Psoas muscle (tissue), 7 donors: ENCODE measurements at regions not wholly inside any gene's neighbourhood (a gene's known extent, or its start where the extent isn't known, plus 50 kb on each side); places are given as distances from the start of the nearest gene placed in this dataset.

ENCODE experiments used
- ATAC-seq, 4 donors: fragments of 200-7000 bp; cut with Tn5 transposase; one replicate each; pipeline ENCODE4 v1.9.1; 2020; ENCODE audit warnings: moderate library complexity in 3 of 4, mild to moderate bottlenecking in 2 of 4
- DNase-seq, 2 donors: peaks; one replicate each; pipeline ENCODE4 v3.0.0-alpha.2; 2020
- H3K27ac ChIP-seq: fragments of 200-600 bp; one replicate; pipeline ENCODE4 v1.8.0; 2022
- H3K27me3 ChIP-seq, 3 donors: fragments of 200-600 bp in 1 of 3; one replicate each; pipeline versions ENCODE4 v1.6.1 to v1.8.0; 2013 to 2022; ENCODE audit warnings: low read length in 2 of 3, mild to moderate bottlenecking in 2 of 3, moderate library complexity in 1 of 3; ENCODE audit not compliant: insufficient read depth in 3 of 3
- H3K36me3 ChIP-seq, 2 donors: fragments of 200-600 bp in 1 of 2; one replicate each; pipeline versions ENCODE4 v1.6.1 to v1.8.0; 2013 to 2022; ENCODE audit warnings: low read depth in 1 of 2, mild to moderate bottlenecking in 1 of 2, moderate library complexity in 1 of 2; ENCODE audit not compliant: insufficient read depth in 1 of 2
- H3K4me1 ChIP-seq: fragments of 200-600 bp; one replicate; pipeline ENCODE4 v1.8.0; 2022
- H3K4me3 ChIP-seq: fragments of 200-600 bp; one replicate; pipeline ENCODE4 v1.8.0; 2022; ENCODE audit warnings: mild to moderate bottlenecking
- H3K9me3 ChIP-seq: fragments of 200-600 bp; one replicate; pipeline ENCODE4 v1.8.0; 2022
- CTCF ChIP-seq: fragments of 200-600 bp; IDR thresholded peaks from one replicate; pipeline ENCODE4 v1.8.0; 2022; ENCODE audit warnings: antibody characterized with exemption
- WGBS, 3 donors: extraction: QIAGEN DNeasy Blood & Tissue Kit; methylation state at CpG; one replicate each; pipeline versions ENCODE4 v1.1.6 to v1.1.7; 2013; 5-methylcytosine and 5-hydroxymethylcytosine counted together
- intact Hi-C, 2 donors: fragments of 100-400 bp; cut with DNase I; formaldehyde crosslinking; loops; one replicate each; pipeline versions ENCODE4 v1.11.0 to v1.14.2; 2022
- donor health status: healthy with polysubstance abuse.
- donor health status: DM: no; HTN: no; CAD: no; lungs with moderate emphysema.
- donor health status: Bipolar disorder and iron deficiency.
- donor health status: healthy.
- donor health status: DM: yes; HTN: yes; CAD: no.
- donor health status: DM: no; HTN: no; CAD: no.
- donor health status: DM: yes; HTN: yes; CAD: no.

DNA sequence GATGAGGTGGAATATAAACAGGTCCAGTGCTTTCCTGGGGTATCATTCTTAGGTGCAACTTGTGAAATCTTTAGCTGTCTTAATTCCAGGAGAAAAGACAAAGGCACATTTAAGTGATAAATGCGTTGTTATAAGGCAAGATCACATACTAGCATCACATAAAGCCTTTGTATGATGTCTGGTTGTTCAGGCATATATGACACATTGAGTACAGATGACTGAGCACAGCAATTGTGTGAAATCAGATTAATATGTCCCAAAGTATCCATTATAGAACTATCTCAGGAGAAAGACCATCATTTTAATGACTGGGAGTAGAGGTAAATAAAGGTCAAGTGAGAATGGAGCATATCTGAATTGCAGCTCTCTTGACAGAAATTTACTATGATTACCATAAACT is 205.1 kb downstream of the PTGER3 start:
- H3K27me3 ChIP-seq: no peaks in the 10 kb centered on the region
- H3K4me1 ChIP-seq: no peaks in the 10 kb centered on the region
- intact Hi-C loops: no loop called here
- no peaks in the 10 kb centered on the region for H3K36me3 ChIP-seq
- WGBS, 3 donors: 45 to 67% (median 63%) methylated on average over 1 of the region's 1 CpG
- no peak for DNase-seq
- no peak for ATAC-seq
- H3K27ac ChIP-seq: no peak overlapping the region
- no peaks in the 10 kb centered on the region for H3K9me3 ChIP-seq
- no peak for TF ChIP-seq CTCF
- no peak overlapping the region for H3K4me3 ChIP-seq

DNA sequence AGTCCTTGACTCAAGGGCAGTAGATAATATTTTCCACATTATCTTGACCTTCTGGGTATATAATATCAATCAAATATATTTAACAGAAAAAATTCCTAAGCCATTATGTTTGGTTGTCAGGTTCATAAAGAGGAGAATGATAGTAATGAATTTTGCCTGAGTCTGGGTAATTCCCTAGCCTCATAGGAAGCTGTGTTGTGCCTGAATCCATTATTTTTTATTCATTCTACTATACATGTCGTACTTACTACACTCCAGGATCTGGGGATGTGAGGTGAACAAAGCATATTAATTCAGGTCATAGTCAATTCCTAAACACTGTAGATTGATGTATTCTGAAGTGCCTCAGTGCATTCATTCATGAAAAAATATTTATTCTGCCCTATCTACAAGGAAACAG is 204.2 kb downstream of the PTGER3 start:
- no peak overlapping the region for H3K27ac ChIP-seq
- WGBS, 3 donors: 67 to 96% (median 78%) methylated on average over 1 of the region's 1 CpG
- intact Hi-C loops: no loop called here
- H3K27me3 ChIP-seq: no peaks in the 10 kb centered on the region
- no peaks in the 10 kb centered on the region for H3K9me3 ChIP-seq
- H3K4me3 ChIP-seq: no peak overlapping the region
- H3K36me3 ChIP-seq: no peaks in the 10 kb centered on the region
- no peak for TF ChIP-seq CTCF
- no peak for ATAC-seq
- DNase-seq: no peak
- no peaks in the 10 kb centered on the region for H3K4me1 ChIP-seq

DNA sequence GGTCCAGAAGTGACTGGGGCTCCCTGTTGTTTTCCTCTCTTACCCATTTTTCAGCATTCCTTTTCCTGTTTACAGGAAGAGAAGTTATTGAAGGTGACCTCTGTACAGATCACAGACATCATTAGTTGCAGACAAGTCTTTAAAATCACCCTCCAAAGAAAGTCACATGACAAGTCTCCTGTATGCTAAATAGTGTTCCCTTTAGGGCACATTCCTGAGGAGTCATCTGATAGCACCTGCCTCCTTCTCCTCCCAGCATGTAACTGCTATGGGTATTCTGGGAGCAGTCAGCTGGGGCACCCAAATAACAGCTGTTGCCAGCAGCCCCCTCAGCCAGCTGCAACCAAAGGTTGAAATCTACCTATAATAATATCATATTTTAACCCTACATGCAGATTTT is 200.6 kb downstream of the PTGER3 start:
- no peak overlapping the region for H3K4me3 ChIP-seq
- no peak for ATAC-seq

GRCh38 chr1:70855203-70855602 is 192.4 kb downstream of the PTGER3 start:
- 71 to 77% (median 74%) methylated on average over 5 of the region's 5 CpGs for WGBS, 3 donors

More for the DNA sequence above, 200.6 kb downstream of the PTGER3 start:
- DNase-seq: no peak
- no peaks in the 10 kb centered on the region for H3K27me3 ChIP-seq
- H3K36me3 ChIP-seq: no peaks in the 10 kb centered on the region
- no peak overlapping the region for H3K27ac ChIP-seq
- no peaks in the 10 kb centered on the region for H3K9me3 ChIP-seq
- H3K4me1 ChIP-seq: no peaks in the 10 kb centered on the region
- intact Hi-C loops: no loop called here
- no peak for TF ChIP-seq CTCF

More at GRCh38 chr1:70855203-70855602, 192.4 kb downstream of the PTGER3 start:
- Histone ChIP-seq H3K36me3 (no peaks in the 10 kb centered on the region), H3K9me3 (no peaks in the 10 kb centered on the region), H3K4me3 (no peak overlapping the region), H3K27ac (no peak overlapping the region), H3K4me1 (no peaks in the 10 kb centered on the region), H3K27me3 (no peaks in the 10 kb centered on the region)
- intact Hi-C loops: no loop called here
- DNase-seq (no peak), ATAC-seq (no peak)
- no peak for TF ChIP-seq CTCF
